Panc1 (cell line): ENCODE measurements at regions not wholly inside any gene's neighbourhood (a gene's known extent, or its start where the extent isn't known, plus 50 kb on each side); places are given as distances from the start of the nearest gene placed in this dataset.

ENCODE experiments used
- ATAC-seq: fragments of 200-7000 bp; cut with Tn5 transposase; 2 replicates; pipeline ENCODE4 v1.9.1; 2020; ENCODE audit warnings: mild to moderate bottlenecking, moderate library complexity
- BruUV-seq: library from RNA; stranded (reverse); fragments of 400-500 nt; replicated peaks from 2 replicates; lab custom pipeline; 2021; lab: Mats Ljungman, UMichigan
- CTCF ChIA-PET: fragments of 300-600 bp; sonication (Branson Sonifier 250); formaldehyde crosslinking; loops from one replicate; lab custom pipeline; 2022; ENCODE audit warnings: antibody characterized with exemption; lab: Charles Lee
- POLR2A ChIA-PET: fragments of 300-600 bp; sonication (Branson Sonifier 250); formaldehyde crosslinking; loops from one replicate; lab custom pipeline; 2022; ENCODE audit warnings: antibody characterized with exemption; lab: Charles Lee
- DNase-seq: peaks from one replicate; pipeline ENCODE4 v3.0.0-alpha.2; 2010; ENCODE audit warnings: low read depth, low spot score
- H3K27ac ChIP-seq: 2 replicates; pipeline ENCODE4 v1.5.1; 2011; ENCODE audit warnings: mild to moderate bottlenecking, low read length, inconsistent platforms
- H3K27me3 ChIP-seq: fragments of 200-500 bp; sonication (Bioruptor generic); 2 replicates; pipeline ENCODE4 v1.6.0; 2014; ENCODE audit warnings: low read length, inconsistent platforms; ENCODE audit not compliant: control insufficient read depth, insufficient read depth
- H3K36me3 ChIP-seq: fragments of 200-500 bp; sonication (Bioruptor generic); 2 replicates; pipeline ENCODE4 v1.5.1; 2014; ENCODE audit warnings: inconsistent platforms, mild to moderate bottlenecking, low read length, moderate library complexity; ENCODE audit not compliant: control insufficient read depth, insufficient read depth
- H3K4me1 ChIP-seq: 2 replicates; pipeline ENCODE4 v1.5.1; 2011; ENCODE audit warnings: inconsistent platforms, mild to moderate bottlenecking, low read length, moderate library complexity; ENCODE audit not compliant: control insufficient read depth, insufficient read depth
- H3K4me3 ChIP-seq, 2 experiments: 2 replicates each; pipeline ENCODE4 v1.5.1; 2011 to 2012; ENCODE audit warnings: low read depth in 2 of 2, low read length in 2 of 2, mild to moderate bottlenecking in 2 of 2, inconsistent platforms in 1 of 2, moderate library complexity in 1 of 2
- H3K9me3 ChIP-seq: fragments of 200-500 bp; sonication (Bioruptor generic); 2 replicates; pipeline ENCODE4 v1.5.1; 2014; ENCODE audit warnings: low read depth, mild to moderate bottlenecking, inconsistent platforms, low read length, moderate library complexity; ENCODE audit not compliant: control insufficient read depth, insufficient read depth
- POLR2AphosphoS5 ChIP-seq: IDR thresholded peaks from 2 replicates; pipeline ENCODE4 v1.6.1; 2012; ENCODE audit warnings: mild to moderate bottlenecking, low read depth, low read length, moderate library complexity
- REST ChIP-seq, 2 experiments: IDR thresholded peaks; 2 replicates each; pipeline ENCODE4 v1.6.1; 2011 to 2012; ENCODE audit warnings: low read depth in 2 of 2, control low read depth in 1 of 2, low read length in 1 of 2, mild to moderate bottlenecking in 1 of 2, moderate library complexity in 1 of 2; ENCODE audit not compliant: insufficient read depth in 1 of 2
- SIN3A ChIP-seq: IDR thresholded peaks from 2 replicates; pipeline ENCODE4 v1.6.1; 2012; ENCODE audit warnings: low read depth, mild to moderate bottlenecking, low read length, moderate library complexity, borderline replicate concordance; ENCODE audit not compliant: insufficient read depth
- TCF7L2 ChIP-seq: IDR thresholded peaks from 2 replicates; pipeline ENCODE4 v1.6.1; 2011; ENCODE audit warnings: mild to moderate bottlenecking, low read depth, low read length, inconsistent platforms
- in situ Hi-C: cut with HindIII; loops from 2 replicates; pipeline ENCODE4 v1.10.0; 2016; ENCODE audit warnings: low sequenced_read_pairs, low pct_unique_long_range_greater_than_20kb
- intact Hi-C: fragments of 100-400 bp; cut with micrococcal nuclease; formaldehyde crosslinking; loops from one replicate; pipeline ENCODE4 v1.10.0; 2022; ENCODE audit not compliant: unreplicated experiment
- TF ChIP-seq, protein P1 (sequence below): fragments of 450-650 bp; IDR thresholded peaks from 2 replicates; pipeline ENCODE4 v1.5.1; 2017; ENCODE audit warnings: mild to moderate bottlenecking

- Histone ChIP-seq H3K4me3 (no peak overlapping the region), H3K36me3 (no peaks in the 10 kb centered on the region), H3K27me3 (no peaks in the 10 kb centered on the region), H3K4me1 (no peaks in the 10 kb centered on the region), H3K9me3 (no peaks in the 10 kb centered on the region), H3K27ac (peak overlapping the region; percentile 8; the same call in 1 of the 2 replicates)
- TF ChIP-seq REST (IDR thresholded peaks at IDR 0.05; ENCODE audit: insufficient read depth in 1 of 2, low read depth in 2 of 2, low read length in 1 of 2) (no peak), TCF7L2 (no peak), POLR2AphosphoS5 (no peak)
- TF ChIP-seq, protein P1, sequence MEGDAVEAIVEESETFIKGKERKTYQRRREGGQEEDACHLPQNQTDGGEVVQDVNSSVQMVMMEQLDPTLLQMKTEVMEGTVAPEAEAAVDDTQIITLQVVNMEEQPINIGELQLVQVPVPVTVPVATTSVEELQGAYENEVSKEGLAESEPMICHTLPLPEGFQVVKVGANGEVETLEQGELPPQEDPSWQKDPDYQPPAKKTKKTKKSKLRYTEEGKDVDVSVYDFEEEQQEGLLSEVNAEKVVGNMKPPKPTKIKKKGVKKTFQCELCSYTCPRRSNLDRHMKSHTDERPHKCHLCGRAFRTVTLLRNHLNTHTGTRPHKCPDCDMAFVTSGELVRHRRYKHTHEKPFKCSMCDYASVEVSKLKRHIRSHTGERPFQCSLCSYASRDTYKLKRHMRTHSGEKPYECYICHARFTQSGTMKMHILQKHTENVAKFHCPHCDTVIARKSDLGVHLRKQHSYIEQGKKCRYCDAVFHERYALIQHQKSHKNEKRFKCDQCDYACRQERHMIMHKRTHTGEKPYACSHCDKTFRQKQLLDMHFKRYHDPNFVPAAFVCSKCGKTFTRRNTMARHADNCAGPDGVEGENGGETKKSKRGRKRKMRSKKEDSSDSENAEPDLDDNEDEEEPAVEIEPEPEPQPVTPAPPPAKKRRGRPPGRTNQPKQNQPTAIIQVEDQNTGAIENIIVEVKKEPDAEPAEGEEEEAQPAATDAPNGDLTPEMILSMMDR = no peak
- CTCF ChIA-PET = no interaction called here
- intact Hi-C loops (no loop called here), in situ Hi-C loops (no loop called here)
- peak; percentile 59 for ATAC-seq
- POLR2A ChIA-PET = no interaction called here
- peak; percentile 61 for DNase-seq
- BruUV-seq = no TSS peak
Measured at GRCh38 chr5:42985129-42986037, 54.7 kb downstream of the ANXA2R start.

DNA sequence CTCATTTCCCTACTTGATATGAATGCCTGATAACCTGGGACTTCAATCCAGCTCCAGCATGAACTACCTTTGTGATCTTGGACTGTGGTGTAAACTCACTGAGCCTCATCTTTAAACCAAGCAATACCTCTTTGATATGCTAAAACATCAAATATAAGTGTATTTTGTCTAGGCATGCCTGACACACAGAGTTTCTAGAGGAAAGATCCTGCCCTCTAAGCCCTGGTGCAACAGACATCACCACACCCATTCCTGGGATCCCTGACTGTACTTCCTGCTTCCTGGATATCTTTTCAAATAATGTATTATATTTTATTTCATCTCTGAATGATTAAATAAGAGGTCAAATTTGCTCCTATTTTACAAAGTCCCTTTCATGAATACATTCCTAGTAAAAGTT, 55.8 kb downstream of the ANXA2R start:
- no TSS peak for BruUV-seq
- H3K9me3 ChIP-seq = no peaks in the 10 kb centered on the region
- CTCF ChIA-PET = no interaction called here
- H3K27me3 ChIP-seq = no peaks in the 10 kb centered on the region
- no peak for TF ChIP-seq REST (IDR thresholded peaks at IDR 0.05; ENCODE audit: insufficient read depth in 1 of 2, low read depth in 2 of 2, low read length in 1 of 2)
- TF ChIP-seq, protein P1 = no peak
- TF ChIP-seq SIN3A = no peak
- TF ChIP-seq TCF7L2 = no peak
- no peak for TF ChIP-seq POLR2AphosphoS5
- intact Hi-C loops = no loop called here
- POLR2A ChIA-PET = interaction anchor here (0.5 kb wide), 1 partner anchor 15 kb away, joined by 9 read pairs; no protein-coding TSS in a partner anchor
- no peak overlapping the region for H3K27ac ChIP-seq
- no peak overlapping the region for H3K4me3 ChIP-seq
- no peak for DNase-seq
- H3K36me3 ChIP-seq = no peaks in the 10 kb centered on the region
- in situ Hi-C loops = no loop called here
- ATAC-seq = no peak
- no peaks in the 10 kb centered on the region for H3K4me1 ChIP-seq
